ENCODE measurements at regions not wholly inside any gene's neighbourhood (a gene's known extent, or its start where the extent isn't known, plus 50 kb on each side); places are given as distances from the start of the nearest gene placed in this dataset.

DNA sequence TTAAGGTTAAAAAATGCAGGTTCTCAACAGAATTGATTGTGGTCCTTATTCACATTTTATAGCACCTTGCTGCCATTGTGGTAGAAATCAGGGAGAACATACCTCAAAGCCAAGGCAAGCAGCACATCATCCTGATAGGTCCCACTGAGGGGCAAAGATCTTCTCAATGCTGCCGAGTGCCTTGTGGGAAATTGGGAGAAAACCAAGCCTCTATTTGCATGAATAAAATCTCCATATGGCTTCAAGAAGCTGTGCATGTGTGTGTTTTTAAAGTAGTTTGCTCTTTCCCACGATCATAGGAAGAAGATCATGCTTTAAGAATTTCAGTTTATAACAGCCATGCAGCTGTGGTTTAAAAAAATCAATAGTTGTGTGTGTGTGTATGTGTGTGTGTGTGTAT, 216.9 kb upstream of the FBXL7 start:
- TF ChIP-seq, protein P1, sequence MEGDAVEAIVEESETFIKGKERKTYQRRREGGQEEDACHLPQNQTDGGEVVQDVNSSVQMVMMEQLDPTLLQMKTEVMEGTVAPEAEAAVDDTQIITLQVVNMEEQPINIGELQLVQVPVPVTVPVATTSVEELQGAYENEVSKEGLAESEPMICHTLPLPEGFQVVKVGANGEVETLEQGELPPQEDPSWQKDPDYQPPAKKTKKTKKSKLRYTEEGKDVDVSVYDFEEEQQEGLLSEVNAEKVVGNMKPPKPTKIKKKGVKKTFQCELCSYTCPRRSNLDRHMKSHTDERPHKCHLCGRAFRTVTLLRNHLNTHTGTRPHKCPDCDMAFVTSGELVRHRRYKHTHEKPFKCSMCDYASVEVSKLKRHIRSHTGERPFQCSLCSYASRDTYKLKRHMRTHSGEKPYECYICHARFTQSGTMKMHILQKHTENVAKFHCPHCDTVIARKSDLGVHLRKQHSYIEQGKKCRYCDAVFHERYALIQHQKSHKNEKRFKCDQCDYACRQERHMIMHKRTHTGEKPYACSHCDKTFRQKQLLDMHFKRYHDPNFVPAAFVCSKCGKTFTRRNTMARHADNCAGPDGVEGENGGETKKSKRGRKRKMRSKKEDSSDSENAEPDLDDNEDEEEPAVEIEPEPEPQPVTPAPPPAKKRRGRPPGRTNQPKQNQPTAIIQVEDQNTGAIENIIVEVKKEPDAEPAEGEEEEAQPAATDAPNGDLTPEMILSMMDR (IDR thresholded peaks at IDR 0.05), result no peak
- TF ChIP-seq POLR2A (IDR thresholded peaks at IDR 0.05), result no peak

Measured in vagina (tissue), 2 donors.